ENCODE measurements at regions not wholly inside any gene's neighbourhood (a gene's known extent, or its start where the extent isn't known, plus 50 kb on each side); places are given as distances from the start of the nearest gene placed in this dataset.

GRCh38 chr5:77853353-77853907 is 77.3 kb upstream of the TBCA start:
- no peak for TF ChIP-seq CTCF (IDR thresholded peaks at IDR 0.05 in 8 of 11, conservative IDR thresholded peaks at IDR 0.05 in 3 of 11)
- TF ChIP-seq POLR2A (IDR thresholded peaks at IDR 0.05) = no peak

All from spleen (tissue), 7 donors.